Inflammatory macrophage treated with lipopolysaccharide for 4 hours (primary cell): ENCODE measurements at regions not wholly inside any gene's neighbourhood (a gene's known extent, or its start where the extent isn't known, plus 50 kb on each side); places are given as distances from the start of the nearest gene placed in this dataset.
"Not testable (repeated sequence)": the region's sequence is repeated elsewhere in the genome, so short reads cannot be mapped to it uniquely, and the experiment has no call there.

Source experiments
- DNase-seq: peaks from one replicate; pipeline ENCODE4 v3.0.0-alpha.2; 2020

- DNase-seq, result not testable (repeated sequence)
These were observed 51.5 kb downstream of the VPREB1 start for GRCh38 chr22:22296047-22296446.

DNA sequence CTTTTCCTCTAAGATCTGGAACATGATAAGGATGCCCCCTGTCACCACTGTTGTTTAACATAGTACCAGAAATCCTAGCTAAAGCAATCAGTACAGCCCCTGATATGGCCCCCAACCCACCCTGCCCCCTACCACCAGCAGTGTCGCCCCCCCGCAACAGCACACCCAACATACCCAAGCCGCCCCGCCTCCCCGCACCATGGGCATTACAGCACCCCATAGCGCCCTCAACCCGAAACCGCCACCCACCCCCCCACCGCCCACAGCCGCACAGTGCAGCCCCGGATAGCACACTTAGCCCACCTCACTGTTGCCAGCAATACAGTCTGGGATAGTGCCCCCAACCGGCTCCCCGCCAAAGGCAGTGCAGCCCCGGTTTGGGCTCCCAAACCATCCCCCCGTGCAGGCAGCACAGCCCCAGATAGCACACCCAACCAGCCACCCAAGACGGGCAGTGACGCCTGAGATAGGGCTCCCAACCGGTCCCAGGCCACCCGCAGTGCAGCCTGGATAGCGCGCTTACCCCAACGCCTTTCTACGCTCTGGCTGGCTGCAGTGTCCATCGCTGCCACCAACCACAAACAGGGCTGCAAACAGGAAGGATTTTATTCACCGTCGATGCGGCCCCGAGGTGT is 52.7 kb downstream of the VPREB1 start:
- peak; percentile 20 for DNase-seq

GRCh38 chr22:22297794-22298653 is 53.4 kb downstream of the VPREB1 start:
- peak; percentile 85 for DNase-seq

DNA sequence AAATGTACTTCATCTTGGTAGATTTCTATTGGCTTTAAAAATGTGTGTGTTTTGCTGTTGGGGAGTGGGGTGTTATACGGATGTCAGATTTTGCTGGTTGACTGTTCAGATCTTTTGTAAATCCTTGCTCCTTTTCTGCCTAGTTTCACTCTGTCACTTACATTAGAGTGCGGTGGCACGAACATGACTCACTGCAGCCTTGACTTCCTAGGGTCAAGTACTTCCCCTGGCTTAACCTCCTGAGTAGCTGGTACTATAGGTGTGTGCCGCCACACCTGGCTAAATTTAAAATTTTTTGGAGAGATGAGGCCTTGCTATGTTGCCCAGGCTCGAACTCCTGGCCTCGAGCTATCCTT is 54.0 kb downstream of the VPREB1 start:
- DNase-seq, result not testable (repeated sequence)

DNA sequence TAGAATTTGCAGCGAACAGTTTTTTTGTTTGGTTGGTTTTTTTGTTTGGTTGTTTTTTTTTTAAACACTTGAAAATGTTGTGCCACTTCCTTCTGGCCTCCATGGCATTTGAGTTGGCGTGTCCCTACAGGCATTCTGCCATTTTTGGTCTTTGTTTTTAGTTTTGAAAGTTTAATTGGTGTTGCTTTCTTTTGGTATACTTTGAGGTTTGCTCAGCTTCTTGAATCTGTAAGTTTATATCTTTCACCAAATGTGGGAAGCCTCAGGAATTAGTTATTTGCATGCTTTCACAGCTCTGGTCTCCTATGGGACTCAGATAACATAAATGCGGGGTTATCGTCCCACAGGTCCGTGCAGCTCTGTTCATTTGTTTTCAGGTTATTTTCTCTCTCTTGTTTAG is 55.9 kb downstream of the VPREB1 start:
- DNase-seq, result not testable (repeated sequence)

- DNase-seq, result not testable (repeated sequence)
These were observed 56.4 kb downstream of the VPREB1 start for GRCh38 chr22:22300946-22301345.

GRCh38 chr22:22316589-22316988 is 72.0 kb downstream of the VPREB1 start:
- DNase-seq, result no peak

- DNase-seq, result no peak
These were observed 74.3 kb downstream of the VPREB1 start for GRCh38 chr22:22318723-22319465.

- DNase-seq, result peak; percentile 66
These were observed 77.4 kb downstream of the VPREB1 start for GRCh38 chr22:22321743-22322611.

DNA sequence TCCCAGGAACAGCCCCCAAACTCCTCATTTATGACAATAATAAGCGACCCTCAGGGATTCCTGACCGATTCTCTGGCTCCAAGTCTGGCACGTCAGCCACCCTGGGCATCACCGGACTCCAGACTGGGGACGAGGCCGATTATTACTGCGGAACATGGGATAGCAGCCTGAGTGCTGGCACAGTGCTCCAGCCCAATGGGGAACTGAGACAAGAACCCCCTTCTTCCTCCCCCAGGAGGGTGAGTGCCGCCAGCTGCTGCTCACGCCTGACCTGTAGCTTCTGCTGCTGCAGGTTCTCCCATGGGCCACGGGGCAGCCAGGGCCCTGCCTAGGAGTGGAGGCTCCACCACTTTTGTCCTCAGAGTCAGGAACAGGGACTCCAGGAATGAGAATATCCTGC is 78.2 kb downstream of the VPREB1 start:
- no peak for DNase-seq

- no peak for DNase-seq
These were observed 83.1 kb downstream of the VPREB1 start for GRCh38 chr22:22327723-22328122.

DNA sequence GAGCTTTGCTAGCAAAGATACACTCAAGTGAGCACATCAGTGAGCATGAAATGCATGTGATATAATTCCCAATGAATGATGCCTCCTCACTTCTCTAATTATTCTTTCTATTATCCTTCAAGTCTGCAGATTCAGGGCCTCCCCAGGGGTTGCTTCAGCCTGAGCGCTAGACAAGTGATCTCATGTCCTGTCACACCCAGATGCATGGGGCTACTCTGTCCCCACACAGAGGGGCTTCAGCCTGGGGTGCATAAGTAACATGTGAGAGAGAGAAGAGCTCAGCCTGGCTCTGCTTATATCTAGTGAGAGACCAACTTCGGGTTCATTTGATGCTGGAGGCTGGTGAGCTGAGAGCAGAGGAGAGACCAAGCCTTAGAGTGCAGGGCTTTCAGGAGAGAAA is 85.2 kb downstream of the VPREB1 start:
- peak; percentile 6 for DNase-seq

- DNase-seq, result not testable (repeated sequence)
These were observed 91.1 kb downstream of the VPREB1 start for GRCh38 chr22:22335640-22336039.

DNA sequence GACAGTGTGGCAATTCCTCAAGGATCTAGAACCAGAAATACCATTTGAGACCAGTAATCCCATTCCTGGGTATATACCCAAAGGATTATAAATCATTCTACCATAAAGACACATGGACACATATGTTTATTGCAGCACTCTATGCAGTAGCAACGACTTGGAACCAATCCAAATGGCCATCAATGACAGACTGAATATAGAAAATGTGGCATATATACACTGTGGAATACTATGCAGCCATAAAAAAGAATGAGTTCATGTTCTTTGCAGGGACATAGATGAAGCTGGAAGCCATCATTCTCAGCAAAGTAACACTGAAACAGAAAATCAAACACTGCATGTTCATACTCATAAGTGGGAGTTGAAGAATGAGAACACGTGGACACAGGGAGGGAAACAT is 91.7 kb downstream of the VPREB1 start:
- not testable (repeated sequence) for DNase-seq

- not testable (repeated sequence) for DNase-seq
These were observed 94.2 kb downstream of the VPREB1 start for GRCh38 chr22:22338778-22339177.

- no peak for DNase-seq
These were observed 97.2 kb downstream of the VPREB1 start for GRCh38 chr22:22341736-22342135.

DNA sequence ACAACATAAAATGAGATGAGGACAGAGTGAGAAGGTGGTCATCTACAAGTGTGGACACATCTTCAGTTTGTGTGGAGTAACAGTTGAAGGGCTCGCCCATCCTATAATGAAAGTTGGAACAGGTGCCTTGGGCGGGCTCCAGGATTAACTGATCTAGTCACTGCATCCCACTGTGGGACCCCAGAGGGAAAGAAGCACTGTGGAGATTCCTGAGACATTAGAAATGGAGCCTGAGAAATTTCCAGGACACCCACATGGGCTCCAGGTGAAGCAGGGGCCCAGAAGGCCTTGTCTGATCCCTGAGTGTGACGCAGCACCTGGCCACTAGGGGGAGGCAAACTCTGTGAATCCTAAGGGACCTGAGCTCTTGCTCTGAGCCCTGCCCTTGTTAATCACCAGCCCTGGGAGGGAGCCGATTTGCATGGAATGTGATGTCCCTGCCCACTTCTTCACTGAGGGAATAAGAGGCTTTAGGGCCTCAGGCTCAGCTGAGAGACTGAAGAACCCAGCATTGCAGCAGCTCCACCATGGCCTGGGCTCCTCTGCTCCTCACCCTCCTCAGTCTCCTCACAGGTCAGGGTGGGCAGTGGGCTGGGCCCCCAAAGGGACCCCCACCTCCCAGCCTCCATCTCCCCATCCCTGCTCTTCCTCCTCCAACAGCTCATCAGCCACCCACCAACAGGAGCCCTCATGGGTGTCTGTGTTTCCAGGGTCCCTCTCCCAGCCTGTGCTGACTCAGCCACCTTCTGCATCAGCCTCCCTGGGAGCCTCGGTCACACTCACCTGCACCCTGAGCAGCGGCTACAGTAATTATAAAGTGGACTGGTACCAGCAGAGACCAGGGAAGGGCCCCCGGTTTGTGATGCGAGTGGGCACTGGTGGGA is 98.4 kb downstream of the VPREB1 start:
- peak; percentile 12 for DNase-seq

DNA sequence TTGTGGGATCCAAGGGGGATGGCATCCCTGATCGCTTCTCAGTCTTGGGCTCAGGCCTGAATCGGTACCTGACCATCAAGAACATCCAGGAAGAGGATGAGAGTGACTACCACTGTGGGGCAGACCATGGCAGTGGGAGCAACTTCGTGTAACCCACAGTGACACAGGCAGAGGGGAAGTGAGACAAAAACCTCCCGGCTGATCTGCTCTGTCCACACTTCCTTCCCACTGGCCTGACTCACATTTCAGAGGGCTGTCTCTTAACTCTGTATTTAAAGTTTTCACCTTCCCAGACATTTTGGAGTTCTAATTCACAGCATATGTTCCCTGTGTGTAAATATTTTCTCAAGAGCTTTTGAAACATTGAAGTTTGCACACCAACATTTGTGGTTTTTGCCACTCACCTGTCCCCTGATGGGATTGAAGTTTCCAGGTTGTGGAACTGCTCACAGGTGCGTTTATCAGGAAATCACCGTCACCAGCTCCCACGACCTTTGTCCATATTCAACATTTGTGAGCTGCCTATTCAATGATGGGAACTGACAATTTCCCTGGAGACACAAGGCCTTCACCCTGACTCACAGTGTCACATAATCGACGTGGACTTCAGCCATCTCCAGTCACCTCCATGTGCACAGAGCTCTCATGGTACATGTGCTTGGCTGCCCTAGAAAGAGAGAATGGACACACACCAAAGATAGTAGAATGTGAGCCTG is 99.2 kb downstream of the VPREB1 start:
- DNase-seq, result peak; percentile 85

DNA sequence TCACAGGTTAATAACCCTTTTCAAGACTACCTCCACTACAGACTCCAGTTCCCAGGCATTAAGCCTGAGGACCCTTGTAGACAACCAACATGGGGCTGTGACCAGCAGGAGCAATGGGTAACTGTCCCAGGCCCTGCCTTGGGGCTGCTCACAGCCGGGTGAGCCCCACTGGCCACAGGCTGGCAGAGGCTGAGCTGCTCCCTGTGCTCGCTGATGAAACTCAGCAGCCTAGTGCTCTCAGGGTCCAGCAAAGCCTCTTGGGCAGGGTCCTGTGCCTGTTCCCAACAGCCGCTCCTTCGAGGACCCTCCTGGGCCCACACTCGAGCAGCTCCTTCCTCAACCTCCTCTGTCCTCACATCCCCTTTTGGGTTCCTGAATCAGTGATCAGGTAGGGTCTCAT is 99.8 kb downstream of the VPREB1 start:
- DNase-seq, result no peak

DNA sequence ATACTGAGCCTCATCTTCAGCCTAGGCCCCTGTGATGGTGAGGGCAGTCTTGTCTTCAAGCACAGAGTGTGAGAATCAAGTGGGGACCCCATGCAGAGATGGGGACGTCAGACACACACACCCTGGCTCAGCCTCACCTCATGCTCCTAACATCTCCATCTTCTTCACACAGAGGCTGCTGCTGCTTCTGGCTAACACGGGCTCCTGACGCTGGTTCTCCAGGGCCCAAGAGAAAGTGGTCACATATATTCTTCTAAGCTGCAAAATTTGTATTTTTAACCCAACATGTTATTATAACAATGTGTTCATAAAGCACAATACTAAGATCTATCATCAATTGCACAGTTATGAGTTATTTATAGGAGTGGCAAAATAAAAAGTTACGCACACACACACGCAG is 101.2 kb downstream of the VPREB1 start:
- DNase-seq, result no peak
